Esophagus mucosa (tissue), 1 donor: ENCODE measurements at regions not wholly inside any gene's neighbourhood (a gene's known extent, or its start where the extent isn't known, plus 50 kb on each side); places are given as distances from the start of the nearest gene placed in this dataset.

Experiments
- ATAC-seq: fragments of 200-7000 bp; cut with Tn5 transposase; one replicate; pipeline ENCODE4 v1.9.1; 2020
- donor health status: DM: yes; HTN: yes; CAD: no.

- ATAC-seq = peak; percentile 57
These were observed 54.4 kb upstream of the RNF24 start for GRCh38 chr20:4069751-4070150.

GRCh38 chr20:4068708-4069107 is 53.4 kb upstream of the RNF24 start:
- peak; percentile 64 for ATAC-seq

DNA sequence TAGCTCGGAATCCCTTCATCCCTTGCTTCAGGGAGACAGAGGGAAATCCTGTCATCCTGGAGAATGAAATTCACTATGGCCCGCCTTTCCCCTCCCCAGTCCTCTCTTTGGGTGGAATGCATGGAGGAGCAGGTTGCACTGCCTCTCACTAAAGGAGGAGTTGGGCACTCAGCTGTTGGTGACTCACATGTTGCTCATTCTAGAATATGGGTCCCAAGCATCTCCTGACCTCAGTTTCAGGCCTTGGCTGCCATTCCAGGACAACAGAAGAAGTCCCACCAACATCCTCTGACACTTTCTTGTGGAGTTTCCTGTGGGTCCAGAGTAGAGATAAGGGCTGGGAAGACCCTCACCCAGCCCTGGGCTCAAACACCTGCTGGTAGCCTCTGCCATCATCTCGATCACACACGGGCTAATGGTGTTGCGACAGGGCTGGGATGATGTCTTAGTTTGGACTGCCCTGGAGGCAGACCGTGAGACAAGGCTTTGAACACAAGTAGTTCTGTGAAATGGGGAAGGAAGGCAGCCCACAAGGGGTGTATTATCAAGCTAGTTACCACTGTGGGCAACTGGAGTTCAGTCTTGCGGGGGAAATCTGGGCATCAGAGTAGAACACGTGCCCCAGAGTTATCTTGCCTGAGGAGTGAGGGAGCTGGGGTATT is 52.4 kb upstream of the RNF24 start:
- ATAC-seq = peak; percentile 63

DNA sequence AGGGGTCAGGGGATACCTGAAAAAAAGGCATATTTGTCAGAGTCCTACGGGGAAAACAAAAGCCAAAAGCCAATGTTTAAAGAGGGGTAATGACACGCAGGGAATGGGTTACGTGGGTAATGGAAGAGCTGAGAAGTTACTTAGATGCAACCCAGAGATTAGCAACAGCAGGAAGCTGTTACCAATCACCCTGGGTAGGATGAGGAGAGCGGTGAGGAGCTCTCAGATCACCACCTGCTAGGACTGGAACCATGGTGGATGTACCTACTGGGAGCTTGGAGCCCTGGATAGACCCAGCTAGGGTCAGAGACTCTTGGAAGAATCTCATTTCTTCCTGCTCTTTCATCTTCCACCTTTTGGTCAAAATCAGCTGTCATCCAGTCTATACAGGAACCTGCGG is 51.2 kb upstream of the RNF24 start:
- ATAC-seq = no peak

DNA sequence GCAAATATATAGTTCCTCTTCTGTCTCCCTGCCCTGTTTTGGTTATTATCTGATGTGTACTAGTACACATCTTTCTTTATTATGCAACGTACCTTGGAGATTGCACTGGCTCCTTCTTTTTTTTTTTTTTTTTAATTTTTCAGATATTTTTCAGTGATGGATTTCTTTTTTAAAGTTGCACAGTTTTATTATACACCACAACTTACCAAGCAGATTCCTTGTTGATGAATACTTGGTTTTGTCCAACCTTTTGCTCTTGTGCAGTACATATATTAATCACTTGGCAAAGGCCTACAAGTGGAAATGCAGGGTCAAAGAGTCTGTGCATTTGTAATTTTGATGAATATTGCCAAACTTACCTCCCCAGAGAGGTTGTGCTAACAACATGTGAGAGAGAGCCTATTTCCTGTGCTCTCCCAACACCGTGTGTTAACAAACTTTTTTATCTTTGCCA is 50.1 kb upstream of the RNF24 start:
- ATAC-seq = no peak
